ENCODE measurements at regions not wholly inside any gene's neighbourhood (a gene's known extent, or its start where the extent isn't known, plus 50 kb on each side); places are given as distances from the start of the nearest gene placed in this dataset.

GRCh38 chr7:3238525-3239210 is 62.4 kb upstream of the SDK1 start:
- Histone ChIP-seq H3K27ac (no peak overlapping the region), H3K36me3 (replicated peaks in 1 of 2) (no peaks in the 10 kb centered on the region), H3K27me3 (no peaks in the 10 kb centered on the region), H3K4me1 (replicated peaks in 1 of 2) (no peaks in the 10 kb centered on the region), H3K9me3 (replicated peaks in 1 of 3) (no peaks in the 10 kb centered on the region), H3K4me3 (no peak overlapping the region)
- 56 to 100% (median 68%) methylated on average over 2 to 3 of the region's 3 CpGs for WGBS, 4 donors
- intact Hi-C loops (cut with DNase I): no loop called here
- TF ChIP-seq POLR2A (IDR thresholded peaks at IDR 0.05) (no peak), CTCF (IDR thresholded peaks at IDR 0.05) (no peak)
- no peak for DNase-seq

DNA sequence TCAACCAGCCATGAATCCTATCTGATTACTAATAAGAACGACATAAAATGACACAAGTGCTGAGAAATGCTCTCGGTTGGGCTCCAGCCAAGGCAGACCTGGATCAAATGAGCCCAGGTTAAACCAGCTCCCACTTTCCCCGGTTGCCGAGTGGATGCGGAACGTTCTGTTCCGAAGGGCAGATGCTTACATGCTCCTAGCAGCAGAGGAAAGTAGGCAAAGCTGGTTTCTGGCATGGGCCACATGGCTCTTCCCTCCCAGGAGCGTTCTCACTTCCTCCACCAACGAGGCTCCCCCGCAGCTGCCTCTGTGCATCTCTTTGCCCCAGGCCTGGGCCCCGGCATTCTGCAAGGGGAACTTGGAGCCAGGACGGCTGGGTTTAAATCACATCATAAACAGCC is 61.8 kb upstream of the SDK1 start:
- intact Hi-C loops (cut with DNase I): no loop called here
- H3K4me1 ChIP-seq (replicated peaks in 1 of 2): no peaks in the 10 kb centered on the region
- TF ChIP-seq POLR2A (IDR thresholded peaks at IDR 0.05) (no peak), CTCF (IDR thresholded peaks at IDR 0.05) (no peak)
- no peaks in the 10 kb centered on the region for H3K36me3 ChIP-seq (replicated peaks in 1 of 2)
- no peak overlapping the region for H3K27ac ChIP-seq
- no peak overlapping the region for H3K4me3 ChIP-seq
- peak in 1 of 7 donors; percentile 75 for DNase-seq
- 75 to 80% (median 78%) methylated on average over 12 of the region's 12 CpGs for WGBS, 4 donors
- H3K27me3 ChIP-seq: no peaks in the 10 kb centered on the region
- H3K9me3 ChIP-seq (replicated peaks in 1 of 3): no peaks in the 10 kb centered on the region

GRCh38 chr7:3240826-3241430 is 60.1 kb upstream of the SDK1 start:
- no peak overlapping the region for H3K4me3 ChIP-seq
- H3K36me3 ChIP-seq (replicated peaks in 1 of 2): no peaks in the 10 kb centered on the region
- TF ChIP-seq POLR2A (IDR thresholded peaks at IDR 0.05) (no peak), CTCF (IDR thresholded peaks at IDR 0.05) (no peak)
- no peaks in the 10 kb centered on the region for H3K9me3 ChIP-seq (replicated peaks in 1 of 3)
- DNase-seq: no peak
- 82 to 89% (median 88%) methylated on average over 25 of the region's 25 CpGs for WGBS, 4 donors
- H3K27ac ChIP-seq: no peak overlapping the region
- H3K4me1 ChIP-seq (replicated peaks in 1 of 2): no peaks in the 10 kb centered on the region
- intact Hi-C loops (cut with DNase I): no loop called here
- no peaks in the 10 kb centered on the region for H3K27me3 ChIP-seq

DNA sequence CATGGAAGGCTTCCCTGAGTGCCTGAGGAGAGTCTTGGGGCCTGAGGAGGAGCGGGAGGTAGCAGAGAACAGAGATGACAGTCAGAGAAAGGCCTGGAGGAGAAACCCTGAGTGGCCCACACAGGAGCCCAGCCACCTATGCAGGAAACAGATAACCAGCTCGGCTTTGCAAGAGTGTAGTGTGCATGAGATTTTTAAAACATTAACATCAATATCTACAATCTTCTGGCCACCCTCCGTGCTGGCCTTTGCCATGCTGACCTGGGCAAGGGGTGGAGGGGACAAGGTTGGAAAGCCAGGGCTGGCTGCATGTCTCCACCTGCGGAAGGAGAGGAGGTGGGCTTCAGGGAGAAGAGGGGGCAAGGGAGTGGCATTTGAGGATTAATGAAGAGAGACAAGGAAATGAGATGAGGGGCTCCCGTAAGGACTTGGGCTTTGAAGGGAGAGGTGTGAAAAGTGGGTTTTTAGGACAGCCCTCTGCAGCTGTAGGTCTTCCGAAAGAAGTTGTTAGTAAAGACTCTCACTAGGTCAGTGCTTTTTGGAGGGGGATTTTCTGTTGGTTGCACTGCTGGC is 59.3 kb upstream of the SDK1 start:
- 75 to 84% (median 80%) methylated on average over 6 of the region's 6 CpGs for WGBS, 4 donors

More for the DNA sequence above, 59.3 kb upstream of the SDK1 start:
- Histone ChIP-seq H3K9me3 (replicated peaks in 1 of 3) (no peaks in the 10 kb centered on the region), H3K4me3 (no peak overlapping the region), H3K36me3 (replicated peaks in 1 of 2) (no peaks in the 10 kb centered on the region), H3K27me3 (no peaks in the 10 kb centered on the region), H3K4me1 (replicated peaks in 1 of 2) (no peaks in the 10 kb centered on the region), H3K27ac (no peak overlapping the region)
- DNase-seq: no peak
- no peak for TF ChIP-seq CTCF (IDR thresholded peaks at IDR 0.05)
- TF ChIP-seq POLR2A (IDR thresholded peaks at IDR 0.05): no peak
- intact Hi-C loops (cut with DNase I): no loop called here
